ENCODE measurements at regions not wholly inside any gene's neighbourhood (a gene's known extent, or its start where the extent isn't known, plus 50 kb on each side); places are given as distances from the start of the nearest gene placed in this dataset.

GRCh38 chr13:63628310-63628709 lies 2212.7 kb upstream of the PCDH20 start:
- no peak for TF ChIP-seq CTCF (IDR thresholded peaks at IDR 0.05 in 2 of 3, conservative IDR thresholded peaks at IDR 0.05 in 1 of 3; ENCODE audit: borderline replicate concordance in 1 of 3, insufficient read depth in 1 of 3, low read depth in 2 of 3, low read length in 2 of 3)
- TF ChIP-seq POLR2A (IDR thresholded peaks at IDR 0.05; ENCODE audit: borderline replicate concordance, extremely low read depth, insufficient read depth, insufficient read length) = no peak
- TF ChIP-seq MAX (IDR thresholded peaks at IDR 0.05) = no peak
- no peak for TF ChIP-seq POLR2AphosphoS5 (IDR thresholded peaks at IDR 0.05; ENCODE audit: low read depth, low read length)
- no peak for TF ChIP-seq ELF1 (IDR thresholded peaks at IDR 0.05; ENCODE audit: borderline replicate concordance, low read depth)
- TF ChIP-seq EZH2 (IDR thresholded peaks at IDR 0.05) = no peak
- TF ChIP-seq EZH2phosphoT487 (IDR thresholded peaks at IDR 0.05; ENCODE audit: borderline replicate concordance) = no peak
- TF ChIP-seq FOSL1 (IDR thresholded peaks at IDR 0.05; ENCODE audit: low read depth) = no peak
- TF ChIP-seq SIN3A (IDR thresholded peaks at IDR 0.05; ENCODE audit: low read depth) = no peak
- no peak for TF ChIP-seq SP1 (IDR thresholded peaks at IDR 0.05; ENCODE audit: low read depth)
- TF ChIP-seq REST (IDR thresholded peaks at IDR 0.05; ENCODE audit: low read depth) = no peak
- no peak for TF ChIP-seq SRF (IDR thresholded peaks at IDR 0.05; ENCODE audit: low read depth)
- TF ChIP-seq CEBPB (IDR thresholded peaks at IDR 0.05; ENCODE audit: low read depth) = no peak

Measured in HCT116 (cell line).